IPS DF 6.9 (cell line): ENCODE measurements at regions not wholly inside any gene's neighbourhood (a gene's known extent, or its start where the extent isn't known, plus 50 kb on each side); places are given as distances from the start of the nearest gene placed in this dataset.

Experiments used
- DNase-seq: peaks from one replicate; pipeline ENCODE4 v3.0.0-alpha.2; 2013; ENCODE audit warnings: low read depth, low spot score
- H3K27ac ChIP-seq: one replicate; pipeline ENCODE4 v1.5.1; 2013; ENCODE audit warnings: low read length, control low read depth
- H3K27me3 ChIP-seq: 2 replicates; pipeline ENCODE4 v1.6.1; 2013; ENCODE audit warnings: mild to moderate bottlenecking, low read length; ENCODE audit not compliant: control insufficient read depth, insufficient read depth
- H3K36me3 ChIP-seq: 2 replicates; pipeline ENCODE4 v1.6.1; 2013; ENCODE audit warnings: low read length; ENCODE audit not compliant: control insufficient read depth, insufficient read depth
- H3K4me1 ChIP-seq: 2 replicates; pipeline ENCODE4 v1.6.1; 2013; ENCODE audit warnings: low read length; ENCODE audit not compliant: control insufficient read depth, insufficient read depth
- H3K4me3 ChIP-seq: 2 replicates; pipeline ENCODE4 v1.5.1; 2013; ENCODE audit warnings: mild to moderate bottlenecking, low read length
- H3K9me3 ChIP-seq: 2 replicates; pipeline ENCODE4 v1.6.1; 2013; ENCODE audit warnings: low read length, inconsistent platforms; ENCODE audit not compliant: control insufficient read depth, insufficient read depth
- WGBS: extraction: QIAGEN DNeasy Blood & Tissue Kit; methylation state at CpG from one replicate; pipeline ENCODE4 v1.1.7; 2013; ENCODE audit warnings: mixed read lengths, missing lambda C conversion rate; ENCODE audit not compliant: insufficient read length, insufficient coverage; 5-methylcytosine and 5-hydroxymethylcytosine counted together

GRCh38 chr5:121246971-121247370 lies 604.7 kb upstream of the FTMT start:
- no peak for DNase-seq
- WGBS, result no CpG with 5 or more reads among the region's 3 CpGs

GRCh38 chr5:121251954-121252353 lies 599.7 kb upstream of the FTMT start:
- no peaks in the 10 kb centered on the region for H3K36me3 ChIP-seq
- no peak overlapping the region for H3K4me3 ChIP-seq
- no peaks in the 10 kb centered on the region for H3K27me3 ChIP-seq
- no CpG with 5 or more reads among the region's 5 CpGs for WGBS
- no peaks in the 10 kb centered on the region for H3K4me1 ChIP-seq
- H3K27ac ChIP-seq, result no peak overlapping the region
- no peak for DNase-seq
- H3K9me3 ChIP-seq, result no peaks in the 10 kb centered on the region

More at GRCh38 chr5:121246971-121247370, 604.7 kb upstream of the FTMT start:
- H3K36me3 ChIP-seq, result no peaks in the 10 kb centered on the region
- H3K9me3 ChIP-seq, result no peaks in the 10 kb centered on the region
- H3K4me3 ChIP-seq, result no peak overlapping the region
- no peaks in the 10 kb centered on the region for H3K27me3 ChIP-seq
- H3K4me1 ChIP-seq, result no peaks in the 10 kb centered on the region
- H3K27ac ChIP-seq, result no peak overlapping the region

- Histone ChIP-seq H3K4me3 (no peak overlapping the region), H3K4me1 (no peaks in the 10 kb centered on the region), H3K27ac (no peak overlapping the region), H3K27me3 (no peaks in the 10 kb centered on the region), H3K9me3 (no peaks in the 10 kb centered on the region), H3K36me3 (no peaks in the 10 kb centered on the region)
- DNase-seq, result no peak
These were observed 594.1 kb upstream of the FTMT start for GRCh38 chr5:121257621-121258020.

- H3K36me3 ChIP-seq, result peaks cover 3% of the 10 kb centered on the region; the same call in 1 of the 2 replicates
- H3K4me3 ChIP-seq, result no peak overlapping the region
- WGBS, result no CpG with 5 or more reads among the region's 3 CpGs
- H3K27me3 ChIP-seq, result no peaks in the 10 kb centered on the region
- H3K27ac ChIP-seq, result no peak overlapping the region
- H3K9me3 ChIP-seq, result no peaks in the 10 kb centered on the region
- 0 out of 2 replicates have a peak, but pooled peaks cover 1% of the 10 kb centered on the region for H3K4me1 ChIP-seq
- no peak for DNase-seq
These were observed 588.2 kb upstream of the FTMT start for GRCh38 chr5:121263456-121263855.

GRCh38 chr5:121264605-121265004 lies 587.1 kb upstream of the FTMT start:
- no CpG with 5 or more reads among the region's 3 CpGs for WGBS
- H3K9me3 ChIP-seq, result no peaks in the 10 kb centered on the region
- H3K27ac ChIP-seq, result no peak overlapping the region

GRCh38 chr5:121271546-121271945 lies 580.1 kb upstream of the FTMT start:
- Histone ChIP-seq H3K9me3 (no peaks in the 10 kb centered on the region), H3K4me1 (no peaks in the 10 kb centered on the region; the same call in 1 of the 2 replicates), H3K4me3 (no peak overlapping the region), H3K27me3 (no peaks in the 10 kb centered on the region), H3K27ac (no peak overlapping the region), H3K36me3 (no peaks in the 10 kb centered on the region)
- DNase-seq, result no peak
- WGBS, result no CpG with 5 or more reads among the region's 2 CpGs

More at GRCh38 chr5:121264605-121265004, 587.1 kb upstream of the FTMT start:
- H3K36me3 ChIP-seq, result peaks cover 3% of the 10 kb centered on the region; the same call in 1 of the 2 replicates
- no peak overlapping the region for H3K4me3 ChIP-seq
- H3K4me1 ChIP-seq, result 0 out of 2 replicates have a peak, but pooled peaks cover 1% of the 10 kb centered on the region
- H3K27me3 ChIP-seq, result no peaks in the 10 kb centered on the region
- DNase-seq, result no peak

GRCh38 chr5:121273833-121274433 lies 577.7 kb upstream of the FTMT start:
- no peaks in the 10 kb centered on the region for H3K27me3 ChIP-seq
- H3K27ac ChIP-seq, result no peak overlapping the region
- no peak for DNase-seq
- H3K4me1 ChIP-seq, result no peaks in the 10 kb centered on the region; the same call in 1 of the 2 replicates
- H3K9me3 ChIP-seq, result no peaks in the 10 kb centered on the region
- no peak overlapping the region for H3K4me3 ChIP-seq
- no CpG with 5 or more reads among the region's 2 CpGs for WGBS
- H3K36me3 ChIP-seq, result no peaks in the 10 kb centered on the region

- Histone ChIP-seq H3K27me3 (no peaks in the 10 kb centered on the region), H3K36me3 (no peaks in the 10 kb centered on the region), H3K9me3 (no peaks in the 10 kb centered on the region), H3K4me1 (no peaks in the 10 kb centered on the region), H3K27ac (no peak overlapping the region), H3K4me3 (no peak overlapping the region)
- WGBS, result no CpG with 5 or more reads among the region's 4 CpGs
- DNase-seq, result no peak
These were observed 571.9 kb upstream of the FTMT start for GRCh38 chr5:121279801-121280200.

- H3K9me3 ChIP-seq, result no peaks in the 10 kb centered on the region
- H3K4me3 ChIP-seq, result no peak overlapping the region
- no peaks in the 10 kb centered on the region for H3K36me3 ChIP-seq
- H3K27me3 ChIP-seq, result no peaks in the 10 kb centered on the region
- no peak for DNase-seq
- no CpG with 5 or more reads among the region's 4 CpGs for WGBS
- H3K4me1 ChIP-seq, result no peaks in the 10 kb centered on the region
- H3K27ac ChIP-seq, result no peak overlapping the region
These were observed 565.7 kb upstream of the FTMT start for GRCh38 chr5:121285801-121286521.

- Histone ChIP-seq H3K27me3 (no peaks in the 10 kb centered on the region), H3K36me3 (no peaks in the 10 kb centered on the region), H3K27ac (no peak overlapping the region), H3K4me1 (no peaks in the 10 kb centered on the region), H3K4me3 (no peak overlapping the region), H3K9me3 (no peaks in the 10 kb centered on the region)
- WGBS, result no CpG with 5 or more reads among the region's 1 CpG
- no peak for DNase-seq
These were observed 562.9 kb upstream of the FTMT start for GRCh38 chr5:121288781-121289180.

GRCh38 chr5:121292664-121293063 lies 559.0 kb upstream of the FTMT start:
- no peaks in the 10 kb centered on the region for H3K36me3 ChIP-seq
- no peaks in the 10 kb centered on the region for H3K9me3 ChIP-seq
- no peak overlapping the region for H3K4me3 ChIP-seq
- no peak for DNase-seq
- WGBS, result no CpG with 5 or more reads among the region's 2 CpGs
- no peaks in the 10 kb centered on the region for H3K4me1 ChIP-seq
- H3K27ac ChIP-seq, result no peak overlapping the region
- H3K27me3 ChIP-seq, result no peaks in the 10 kb centered on the region
